Vagina (tissue), 2 donors: ENCODE measurements at regions not wholly inside any gene's neighbourhood (a gene's known extent, or its start where the extent isn't known, plus 50 kb on each side); places are given as distances from the start of the nearest gene placed in this dataset.

ENCODE experiments used
- DNase-seq, 2 donors: peaks; one replicate each; pipeline ENCODE4 v3.0.0-alpha.2; 2017; ENCODE audit errors: extremely low spot score in 2 of 2
- H3K27ac ChIP-seq: fragments of 200-600 bp; sonication (generic); one replicate; pipeline ENCODE4 v1.5.1; 2019
- H3K27me3 ChIP-seq: fragments of 200-600 bp; sonication (generic); one replicate; pipeline ENCODE4 v1.5.1; 2019
- H3K36me3 ChIP-seq, 2 donors: fragments of 200-600 bp; sonication (generic); one replicate each; pipeline ENCODE4 v1.5.1; 2017 to 2019
- H3K4me1 ChIP-seq: fragments of 200-600 bp; sonication (generic); one replicate; pipeline ENCODE4 v1.5.1; 2019
- H3K4me3 ChIP-seq, 2 donors: fragments of 200-600 bp; sonication (generic); 1 replicate in 1 of 2; 2 replicates in 1 of 2; pipeline ENCODE4 v1.5.1; 2016 to 2019
- H3K9me3 ChIP-seq: fragments of 200-600 bp; sonication (generic); one replicate; pipeline ENCODE4 v1.5.1; 2019
- CTCF ChIP-seq, 3 experiments: fragments of 450-650 bp in 2 of 3; fragments of 200-600 bp in 1 of 3; sonication (generic) in 1 of 3; IDR thresholded peaks; one replicate each; pipeline ENCODE4 v1.5.1; 2017 to 2019; ENCODE audit warnings: antibody characterized with exemption in 3 of 3, mild to moderate bottlenecking in 2 of 3, moderate library complexity in 2 of 3
- POLR2A ChIP-seq, 2 donors: fragments of 450-650 bp; IDR thresholded peaks; one replicate each; pipeline ENCODE4 v1.6.1; 2017; ENCODE audit warnings: antibody characterized with exemption in 2 of 2, mild to moderate bottlenecking in 2 of 2, moderate library complexity in 2 of 2
- POLR2AphosphoS5 ChIP-seq, 2 donors: sonication (generic); formaldehyde crosslinking; IDR thresholded peaks; one replicate each; pipeline ENCODE4 v1.9.0; 2017; ENCODE audit warnings: antibody characterized with exemption in 2 of 2, mild to moderate bottlenecking in 2 of 2, low read depth in 1 of 2; ENCODE audit not compliant: insufficient read depth in 1 of 2
- intact Hi-C: fragments of 100-400 bp; cut with DNase I; formaldehyde crosslinking; loops from one replicate; pipeline ENCODE4 v1.15.1; 2023

- no peak overlapping the region for H3K27ac ChIP-seq
- H3K4me1 ChIP-seq, result no peaks in the 10 kb centered on the region
- no peaks in the 10 kb centered on the region for H3K27me3 ChIP-seq
- no peak for DNase-seq
- H3K9me3 ChIP-seq, result no peaks in the 10 kb centered on the region
- H3K36me3 ChIP-seq, result no peaks in the 10 kb centered on the region
- no peak for TF ChIP-seq POLR2AphosphoS5 (IDR thresholded peaks at IDR 0.05; ENCODE audit: insufficient read depth in 1 of 2, low read depth in 1 of 2)
- TF ChIP-seq POLR2A (IDR thresholded peaks at IDR 0.05), result no peak
- TF ChIP-seq CTCF (IDR thresholded peaks at IDR 0.05), result no peak
- no peak overlapping the region for H3K4me3 ChIP-seq
- intact Hi-C loops, result no loop called here
These were observed 85.2 kb upstream of the SESTD1 start for GRCh38 chr2:179349670-179350303.

- no peak overlapping the region for H3K4me3 ChIP-seq
- no peaks in the 10 kb centered on the region for H3K27me3 ChIP-seq
- intact Hi-C loops, result no loop called here
- no peak for DNase-seq
- H3K36me3 ChIP-seq, result no peaks in the 10 kb centered on the region
- TF ChIP-seq POLR2A (IDR thresholded peaks at IDR 0.05) (no peak), POLR2AphosphoS5 (IDR thresholded peaks at IDR 0.05; ENCODE audit: insufficient read depth in 1 of 2, low read depth in 1 of 2) (no peak), CTCF (IDR thresholded peaks at IDR 0.05) (no peak)
- H3K4me1 ChIP-seq, result peaks cover 5% of the 10 kb centered on the region
- H3K9me3 ChIP-seq, result no peaks in the 10 kb centered on the region
- H3K27ac ChIP-seq, result no peak overlapping the region
These were observed 84.3 kb upstream of the SESTD1 start for GRCh38 chr2:179348906-179349305.

- Histone ChIP-seq H3K9me3 (no peaks in the 10 kb centered on the region), H3K27ac (no peak overlapping the region), H3K4me1 (peaks cover 5% of the 10 kb centered on the region), H3K4me3 (no peak overlapping the region), H3K27me3 (no peaks in the 10 kb centered on the region), H3K36me3 (no peaks in the 10 kb centered on the region)
- TF ChIP-seq POLR2A (IDR thresholded peaks at IDR 0.05) (no peak), POLR2AphosphoS5 (IDR thresholded peaks at IDR 0.05; ENCODE audit: insufficient read depth in 1 of 2, low read depth in 1 of 2) (no peak), CTCF (IDR thresholded peaks at IDR 0.05) (no peak)
- no peak for DNase-seq
- intact Hi-C loops, result no loop called here
These were observed 80.3 kb upstream of the SESTD1 start for GRCh38 chr2:179344970-179345369.

- no peaks in the 10 kb centered on the region for H3K36me3 ChIP-seq
- H3K4me3 ChIP-seq, result no peak overlapping the region
- no peaks in the 10 kb centered on the region for H3K9me3 ChIP-seq
- intact Hi-C loops, result no loop called here
- H3K4me1 ChIP-seq, result peaks cover 5% of the 10 kb centered on the region
- no peaks in the 10 kb centered on the region for H3K27me3 ChIP-seq
- no peak overlapping the region for H3K27ac ChIP-seq
- no peak for DNase-seq
- TF ChIP-seq CTCF (IDR thresholded peaks at IDR 0.05) (no peak), POLR2A (IDR thresholded peaks at IDR 0.05) (no peak), POLR2AphosphoS5 (IDR thresholded peaks at IDR 0.05; ENCODE audit: insufficient read depth in 1 of 2, low read depth in 1 of 2) (no peak)
These were observed 79.8 kb upstream of the SESTD1 start for GRCh38 chr2:179344280-179344964.

- TF ChIP-seq CTCF (IDR thresholded peaks at IDR 0.05) (no peak), POLR2A (IDR thresholded peaks at IDR 0.05) (no peak), POLR2AphosphoS5 (IDR thresholded peaks at IDR 0.05; ENCODE audit: insufficient read depth in 1 of 2, low read depth in 1 of 2) (no peak)
- intact Hi-C loops, result no loop called here
- Histone ChIP-seq H3K36me3 (no peaks in the 10 kb centered on the region), H3K27me3 (no peaks in the 10 kb centered on the region), H3K27ac (no peak overlapping the region), H3K4me1 (peaks cover 5% of the 10 kb centered on the region), H3K9me3 (no peaks in the 10 kb centered on the region), H3K4me3 (no peak overlapping the region)
- no peak for DNase-seq
These were observed 79.3 kb upstream of the SESTD1 start for GRCh38 chr2:179343945-179344279.
